ENCODE measurements at regions not wholly inside any gene's neighbourhood (a gene's known extent, or its start where the extent isn't known, plus 50 kb on each side); places are given as distances from the start of the nearest gene placed in this dataset.

- DNase-seq (ENCODE audit: low spot score): no peak
These were observed 120.9 kb upstream of the LHX1 start for GRCh38 chr17:36816214-36816906.

GRCh38 chr17:36816907-36817288, 120.4 kb upstream of the LHX1 start:
- DNase-seq (ENCODE audit: low spot score): no peak

- DNase-seq (ENCODE audit: low spot score): no peak
These were observed 119.7 kb upstream of the LHX1 start for GRCh38 chr17:36817483-36818048.

DNA sequence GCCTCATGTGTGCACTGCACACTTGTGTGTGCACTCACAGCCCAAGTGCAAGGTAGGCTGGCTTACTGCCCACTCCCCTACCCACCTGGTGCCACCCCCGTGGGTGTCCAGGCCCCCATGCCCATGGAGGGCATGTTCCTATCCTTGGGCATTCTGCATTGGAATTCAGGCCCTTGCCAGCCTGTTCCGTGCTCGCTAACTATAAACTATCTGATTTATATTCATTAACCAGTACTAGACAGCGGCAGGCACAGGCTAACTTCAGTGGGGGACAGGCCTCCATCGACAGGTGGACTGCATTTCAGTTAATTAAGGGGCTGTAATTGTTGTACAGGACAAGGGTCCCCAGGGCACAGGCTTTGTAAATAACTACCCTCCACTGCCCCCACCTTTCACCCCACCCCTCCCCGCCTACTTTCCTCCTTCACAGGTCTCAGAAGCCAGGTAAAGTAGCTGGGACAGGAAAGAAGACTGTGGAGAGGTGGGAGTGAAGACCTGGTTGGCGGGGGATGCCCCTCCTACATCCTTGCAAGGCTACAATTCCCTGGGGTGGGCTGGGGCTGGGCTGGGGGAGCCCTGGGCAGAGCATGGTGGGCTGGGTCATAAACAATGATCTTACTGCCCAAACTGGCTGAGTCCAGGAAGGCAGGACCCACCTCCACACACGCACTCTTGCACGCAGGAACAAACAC, 119.0 kb upstream of the LHX1 start:
- DNase-seq (ENCODE audit: low spot score): no peak

GRCh38 chr17:36823850-36824677, 113.2 kb upstream of the LHX1 start:
- no peak for DNase-seq (ENCODE audit: low spot score)

DNA sequence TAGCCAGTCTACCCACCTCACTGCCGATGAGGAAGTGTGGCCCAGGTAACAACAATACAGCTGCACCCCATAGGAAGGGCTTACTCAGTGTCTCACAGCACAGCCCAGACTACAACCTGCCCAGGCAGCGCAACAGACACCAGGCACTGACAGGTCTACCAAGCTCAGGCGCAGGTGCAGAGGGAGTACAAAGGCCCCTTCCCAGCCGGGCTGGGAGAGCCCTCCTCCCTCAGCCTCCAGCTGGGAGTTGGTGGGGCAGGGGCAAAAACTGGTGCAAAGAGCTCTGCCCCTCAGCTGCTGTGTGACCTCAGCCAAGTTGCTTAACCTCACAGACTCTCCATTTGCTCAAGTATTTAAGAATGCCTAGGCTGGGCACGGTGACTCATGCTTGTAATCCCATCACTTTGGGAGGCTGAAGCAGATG, 112.6 kb upstream of the LHX1 start:
- no peak for DNase-seq (ENCODE audit: low spot score)

DNA sequence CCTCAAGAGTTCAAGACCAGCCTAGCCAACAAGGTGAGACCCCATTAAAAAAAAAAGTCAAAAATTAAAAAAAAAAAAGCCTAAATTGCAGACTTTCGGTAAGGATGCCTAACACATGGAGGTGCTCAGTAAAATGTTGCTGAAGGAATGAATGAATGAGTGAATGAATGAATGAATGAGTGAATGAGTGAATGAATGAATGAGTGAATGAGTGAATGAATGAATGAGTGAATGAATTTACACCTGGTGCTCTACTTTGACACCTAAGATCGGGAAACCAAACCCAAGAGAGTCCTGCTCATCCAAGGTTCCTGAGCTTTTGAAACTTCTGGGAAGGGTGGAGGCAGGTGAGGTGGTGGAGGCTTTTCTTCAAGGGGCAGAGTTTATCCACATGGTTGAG, 112.2 kb upstream of the LHX1 start:
- no peak for DNase-seq (ENCODE audit: low spot score)

- DNase-seq (ENCODE audit: low spot score): no peak
These were observed 111.8 kb upstream of the LHX1 start for GRCh38 chr17:36825521-36825920.

- DNase-seq (ENCODE audit: low spot score): no peak
These were observed 111.3 kb upstream of the LHX1 start for GRCh38 chr17:36825951-36826350.

- no peak for DNase-seq (ENCODE audit: low spot score)
These were observed 110.2 kb upstream of the LHX1 start for GRCh38 chr17:36827081-36827480.

DNA sequence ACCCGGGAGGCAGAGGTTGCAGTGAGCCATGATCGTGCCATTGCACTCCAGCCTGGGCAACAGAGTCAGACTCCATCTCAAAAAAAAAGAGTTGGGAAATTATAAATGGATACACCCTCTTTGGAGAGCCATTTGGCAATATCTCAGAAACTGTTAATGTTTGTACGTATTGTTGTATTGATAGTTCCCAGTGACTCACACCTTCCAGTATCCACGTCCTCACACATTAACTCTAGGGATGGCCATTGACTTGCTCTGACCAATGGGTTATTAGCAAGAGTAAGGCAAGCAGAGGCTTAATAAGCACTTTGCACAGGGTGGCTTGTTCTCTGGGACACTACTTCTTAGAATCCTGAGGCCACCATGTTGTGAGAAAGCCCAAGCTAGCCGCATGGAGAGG, 107.6 kb upstream of the LHX1 start:
- no peak for DNase-seq (ENCODE audit: low spot score)

DNA sequence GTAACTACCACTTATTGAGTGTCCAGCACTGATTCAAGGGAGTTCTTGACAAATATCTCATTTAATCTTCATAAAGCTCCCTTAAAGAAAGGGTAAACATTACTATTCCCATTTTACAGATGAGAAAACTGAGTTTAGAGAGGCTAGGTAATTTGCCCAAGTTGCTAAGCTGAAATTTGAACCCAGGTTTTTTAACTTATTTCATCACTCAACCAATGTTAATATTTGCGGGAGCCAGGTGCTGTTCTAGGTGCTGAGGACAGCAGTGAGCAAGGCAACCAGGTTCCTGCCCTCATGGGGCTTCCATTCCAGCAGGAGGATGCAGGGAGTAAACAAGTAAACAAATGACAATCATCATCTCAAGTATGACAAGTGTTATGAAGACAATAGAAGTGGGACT, 104.0 kb upstream of the LHX1 start:
- DNase-seq (ENCODE audit: low spot score): no peak

DNA sequence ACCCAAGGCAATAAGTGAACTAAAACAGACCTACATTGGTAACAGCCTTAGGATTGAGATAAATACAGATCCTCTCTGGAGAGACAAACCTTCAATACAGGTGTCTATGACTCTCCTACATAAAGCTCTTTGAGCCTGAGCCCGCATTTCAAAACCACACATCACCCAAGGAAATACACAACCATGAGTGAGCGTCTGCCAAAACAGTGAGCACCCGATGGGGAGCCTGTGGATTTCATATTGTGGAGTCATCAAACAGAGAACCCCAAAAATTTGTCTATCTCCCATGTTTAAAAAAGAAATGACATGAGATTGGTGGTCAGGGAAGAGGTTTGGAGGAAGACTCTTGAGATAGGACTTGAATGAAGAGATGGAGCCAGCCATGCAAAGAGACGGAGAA, 102.2 kb upstream of the LHX1 start:
- DNase-seq (ENCODE audit: low spot score): no peak

DNA sequence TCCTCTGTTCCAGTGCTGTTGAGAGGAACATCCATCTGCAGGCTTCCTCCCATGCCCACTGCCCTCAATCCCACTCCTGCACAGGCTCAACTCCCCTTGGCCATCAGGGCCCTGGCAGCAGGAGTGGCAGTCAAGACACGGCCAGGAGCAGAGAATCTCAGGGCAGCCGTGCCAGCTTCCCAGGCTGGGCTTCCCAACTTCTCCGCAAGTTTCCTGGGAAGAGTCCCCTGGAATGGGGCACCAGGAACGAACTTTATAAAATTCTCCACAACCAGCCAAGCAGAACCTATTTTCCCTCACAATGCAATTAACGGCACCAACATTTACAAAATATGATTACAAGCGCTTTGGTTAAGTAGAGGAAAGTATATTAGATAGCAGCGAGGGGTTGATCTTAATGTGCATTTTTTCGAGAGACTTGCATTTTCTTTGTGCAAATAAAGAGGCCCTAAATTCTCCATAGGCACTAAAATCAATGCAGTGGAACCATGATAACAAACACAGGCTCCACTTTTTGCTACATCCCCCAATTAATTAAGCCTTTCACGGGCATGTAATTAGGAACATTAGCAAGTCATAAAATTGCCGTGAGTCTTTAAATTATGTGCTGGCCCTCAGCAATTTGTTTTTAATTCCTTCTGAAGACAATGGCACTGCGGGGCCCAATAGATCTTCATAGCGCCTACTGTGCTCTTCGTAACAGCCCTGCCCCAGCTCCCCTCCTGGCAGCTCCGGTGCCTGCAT, 99.9 kb upstream of the LHX1 start:
- DNase-seq (ENCODE audit: low spot score): no peak

- DNase-seq (ENCODE audit: low spot score): no peak
These were observed 99.4 kb upstream of the LHX1 start for GRCh38 chr17:36837939-36838272.

GRCh38 chr17:36839256-36839655, 98.0 kb upstream of the LHX1 start:
- no peak for DNase-seq (ENCODE audit: low spot score)

- no peak for DNase-seq (ENCODE audit: low spot score)
These were observed 96.5 kb upstream of the LHX1 start for GRCh38 chr17:36840796-36841195.

DNA sequence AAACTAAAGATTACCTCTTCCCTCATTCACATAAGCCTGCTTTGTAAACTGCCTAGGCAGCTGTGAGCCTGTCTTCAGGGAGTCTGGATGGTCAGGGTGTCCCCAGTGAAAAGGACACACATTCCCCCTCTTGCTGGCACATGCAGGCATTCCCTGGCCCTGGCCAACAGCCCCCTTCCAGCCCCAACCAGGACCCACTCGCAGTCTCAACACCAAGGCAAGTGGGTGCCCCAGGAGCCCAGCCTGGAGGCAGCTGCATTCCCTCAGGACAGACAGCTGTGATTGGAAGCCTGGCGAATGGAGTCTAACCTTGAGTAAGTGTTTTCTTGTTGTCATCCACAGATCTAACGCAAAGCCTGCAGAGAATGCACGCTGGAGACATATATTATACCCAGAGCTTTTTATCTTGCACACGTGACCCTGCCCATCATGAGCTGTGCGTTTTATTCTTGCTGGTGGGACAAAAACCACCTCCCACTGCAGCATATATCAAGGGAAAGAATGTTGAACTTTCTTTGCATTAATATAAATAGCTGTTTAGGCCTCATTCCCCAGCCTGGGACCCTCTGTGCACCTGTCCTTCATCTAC, 95.0 kb upstream of the LHX1 start:
- DNase-seq (ENCODE audit: low spot score): no peak

DNA sequence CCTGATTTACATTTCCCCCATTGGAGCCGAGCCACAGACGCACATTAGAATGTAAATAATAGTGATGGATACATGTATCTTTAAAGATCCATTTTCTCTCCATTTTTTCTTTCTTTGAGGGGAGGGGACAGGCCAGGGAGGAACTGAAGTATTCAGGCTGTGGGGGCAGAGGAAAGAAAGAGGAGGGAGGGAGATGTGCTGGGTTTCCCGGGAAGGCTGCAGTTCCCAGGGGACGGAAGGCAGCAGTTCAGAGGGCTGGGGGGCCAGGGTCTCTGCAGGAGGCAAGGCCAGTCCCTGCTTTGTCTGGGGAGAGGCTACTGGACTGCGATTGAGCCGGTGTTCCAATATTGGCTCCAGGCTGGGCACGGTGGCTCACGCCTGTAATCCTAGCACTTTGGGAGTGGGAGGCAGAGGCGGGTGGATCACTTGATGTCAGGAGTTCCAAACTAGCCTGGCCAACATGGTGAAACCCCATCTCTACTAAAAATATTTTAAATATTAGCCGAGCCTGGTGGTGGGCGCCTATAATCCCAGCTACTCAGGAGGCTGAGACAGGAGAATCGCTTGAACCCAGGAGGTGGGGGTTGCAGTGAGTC, 94.2 kb upstream of the LHX1 start:
- no peak for DNase-seq (ENCODE audit: low spot score)

- no peak for DNase-seq (ENCODE audit: low spot score)
These were observed 93.3 kb upstream of the LHX1 start for GRCh38 chr17:36844013-36844412.

GRCh38 chr17:36844601-36845000, 92.7 kb upstream of the LHX1 start:
- no peak for DNase-seq (ENCODE audit: low spot score)

Measured in hematopoietic multipotent progenitor cell treated with erythropoietin and hydrocortisone succinate and interleukin-3 and kit ligand, for 17 days (in vitro differentiated cells).